WTC11 (cell line): ENCODE measurements at regions not wholly inside any gene's neighbourhood (a gene's known extent, or its start where the extent isn't known, plus 50 kb on each side); places are given as distances from the start of the nearest gene placed in this dataset.

Experiments used
- ATAC-seq: fragments of 200-7000 bp; cut with Tn5 transposase; 2 replicates; pipeline ENCODE4 v1.10.0; 2021; ENCODE audit warnings: mild to moderate bottlenecking, moderate library complexity
- CTCF ChIA-PET: fragments of 300-600 bp; sonication (Branson Sonifier 250); formaldehyde crosslinking; loops from one replicate; lab custom pipeline; 2021; ENCODE audit warnings: antibody characterized with exemption; lab: Charles Lee
- POLR2A ChIA-PET: fragments of 350-600 bp; sonication (Branson Sonifier 250); formaldehyde crosslinking; loops from one replicate; lab custom pipeline; 2021; ENCODE audit warnings: antibody characterized with exemption; lab: Charles Lee
- DNase-seq: peaks from one replicate; pipeline ENCODE4 v3.0.0; 2021; ENCODE audit warnings: low spot score
- H3K27ac Mint-ChIP-seq: 2 replicates; pipeline ENCODE4 v1.8.0; 2021; ENCODE audit warnings: mixed read lengths
- H3K27me3 Mint-ChIP-seq: 2 replicates; pipeline ENCODE4 v1.8.0; 2021; ENCODE audit warnings: low read depth, mild to moderate bottlenecking, moderate library complexity, mixed read lengths
- H3K36me3 Mint-ChIP-seq: 2 replicates; pipeline ENCODE4 v1.8.0; 2021; ENCODE audit warnings: mixed read lengths
- H3K4me1 Mint-ChIP-seq: 2 replicates; pipeline ENCODE4 v1.8.0; 2022; ENCODE audit warnings: mixed read lengths
- H3K4me3 Mint-ChIP-seq: 2 replicates; pipeline ENCODE4 v1.8.0; 2021; ENCODE audit warnings: mild to moderate bottlenecking, moderate library complexity, mixed read lengths
- H3K9me3 Mint-ChIP-seq: 2 replicates; pipeline ENCODE4 v1.8.0; 2021; ENCODE audit warnings: mixed read lengths
- ATF1 ChIP-seq: sonication (generic); formaldehyde crosslinking; IDR thresholded peaks from 2 replicates; pipeline ENCODE4 v1.8.1; 2023; ENCODE audit warnings: mild to moderate bottlenecking, moderate library complexity, missing genetic modification reagents
- ATF2 ChIP-seq: sonication (generic); formaldehyde crosslinking; IDR thresholded peaks from 2 replicates; pipeline ENCODE4 v1.8.1; 2022; ENCODE audit warnings: low read depth, missing genetic modification reagents, borderline replicate concordance
- ESRRA ChIP-seq: sonication (generic); formaldehyde crosslinking; IDR thresholded peaks from 2 replicates; pipeline ENCODE4 v1.8.1; 2022; ENCODE audit warnings: mild to moderate bottlenecking, missing genetic modification reagents, borderline replicate concordance
- HMGA2 ChIP-seq: fragments of 250-450 bp; sonication (Bioruptor Pico); IDR thresholded peaks from 2 replicates; pipeline ENCODE4 v1.4.0; 2021; ENCODE audit warnings: mild to moderate bottlenecking, moderate library complexity
- MXD4 ChIP-seq: fragments of 250-450 bp; sonication (Bioruptor Pico); IDR thresholded peaks from 2 replicates; pipeline ENCODE4 v1.8.0; 2021; ENCODE audit warnings: mild to moderate bottlenecking, moderate library complexity, borderline replicate concordance
- NR3C1 ChIP-seq: sonication (generic); formaldehyde crosslinking; conservative IDR thresholded peaks from 2 replicates; pipeline ENCODE4 v1.8.1; 2023; ENCODE audit warnings: low read depth, mild to moderate bottlenecking, missing genetic modification reagents
- SMAD3 ChIP-seq: sonication (generic); formaldehyde crosslinking; IDR thresholded peaks from 2 replicates; pipeline ENCODE4 v1.8.0; 2022; ENCODE audit warnings: missing genetic modification reagents, mild to moderate bottlenecking, borderline replicate concordance
- SP1 ChIP-seq: sonication (generic); formaldehyde crosslinking; conservative IDR thresholded peaks from 2 replicates; pipeline ENCODE4 v1.8.1; 2022; ENCODE audit warnings: missing genetic modification reagents
- STAT6 ChIP-seq: sonication (generic); formaldehyde crosslinking; conservative IDR thresholded peaks from 2 replicates; pipeline ENCODE4 v1.8.1; 2023; ENCODE audit warnings: mild to moderate bottlenecking, low read depth, missing genetic modification reagents, moderate library complexity
- TCF7 ChIP-seq: sonication (generic); formaldehyde crosslinking; IDR thresholded peaks from 2 replicates; pipeline ENCODE4 v1.8.0; 2022; ENCODE audit warnings: mild to moderate bottlenecking, low read depth, missing genetic modification reagents, moderate library complexity
- USF1 ChIP-seq: sonication (generic); formaldehyde crosslinking; IDR thresholded peaks from 2 replicates; pipeline ENCODE4 v1.8.0; 2022; ENCODE audit warnings: mild to moderate bottlenecking, missing genetic modification reagents
- ZBTB21 ChIP-seq: sonication (generic); formaldehyde crosslinking; IDR thresholded peaks from 2 replicates; pipeline ENCODE4 v1.8.1; 2023; ENCODE audit warnings: mild to moderate bottlenecking, missing genetic modification reagents, borderline replicate concordance
- ZNF263 ChIP-seq: sonication (generic); formaldehyde crosslinking; IDR thresholded peaks from 2 replicates; pipeline ENCODE4 v1.8.1; 2022; ENCODE audit warnings: low read depth, mild to moderate bottlenecking, moderate library complexity, missing genetic modification reagents
- ZSCAN18 ChIP-seq: fragments of 250-450 bp; sonication (Bioruptor Pico); IDR thresholded peaks from 2 replicates; pipeline ENCODE4 v2.1.2; 2022; ENCODE audit warnings: mild to moderate bottlenecking, moderate library complexity
- TF ChIP-seq, protein P1 (sequence below): sonication (generic); formaldehyde crosslinking; IDR thresholded peaks from 2 replicates; pipeline ENCODE4 v1.8.0; 2022; ENCODE audit warnings: mild to moderate bottlenecking, missing genetic modification reagents
- TF ChIP-seq, protein P2 (sequence below): fragments of 250-450 bp; sonication (Bioruptor Pico); IDR thresholded peaks from 2 replicates; pipeline ENCODE4 v1.9.0; 2021; ENCODE audit warnings: mild to moderate bottlenecking

- H3K4me1 Mint-ChIP-seq: peaks cover 15% of the 10 kb centered on the region
Observed at GRCh38 chr20:51281521-51281920, 258.6 kb upstream of the KCNG1 start.

GRCh38 chr20:51280047-51280446 lies 257.1 kb upstream of the KCNG1 start:
- CTCF ChIA-PET: no interaction called here
- H3K4me1 Mint-ChIP-seq: peaks cover 15% of the 10 kb centered on the region
- H3K27ac Mint-ChIP-seq: no peak overlapping the region
- TF ChIP-seq SMAD3 (CRISPR knock-in tag) (no peak), STAT6 (CRISPR knock-in tag) (no peak), SP1 (CRISPR knock-in tag) (no peak), ZSCAN18 (CRISPR knock-in tag) (no peak)
- peaks cover 4% of the 10 kb centered on the region; the same call in 1 of the 2 replicates for H3K27me3 Mint-ChIP-seq
- DNase-seq (no peak), ATAC-seq (no peak)
- H3K4me3 Mint-ChIP-seq: no peak overlapping the region
- peaks cover 27% of the 10 kb centered on the region for H3K9me3 Mint-ChIP-seq
- 0 out of 2 replicates have a peak, but pooled peaks cover 4% of the 10 kb centered on the region for H3K36me3 Mint-ChIP-seq
- POLR2A ChIA-PET: no interaction called here

More at GRCh38 chr20:51281521-51281920, 258.6 kb upstream of the KCNG1 start:
- H3K4me3 Mint-ChIP-seq: no peak overlapping the region
- no peak for ATAC-seq
- DNase-seq: no peak
- H3K27me3 Mint-ChIP-seq: peaks cover 4% of the 10 kb centered on the region; the same call in 1 of the 2 replicates
- ChIA-PET CTCF (no interaction called here), POLR2A (no interaction called here)
- peaks cover 27% of the 10 kb centered on the region for H3K9me3 Mint-ChIP-seq
- H3K36me3 Mint-ChIP-seq: 0 out of 2 replicates have a peak, but pooled peaks cover 4% of the 10 kb centered on the region
- no peak overlapping the region for H3K27ac Mint-ChIP-seq
- TF ChIP-seq TCF7: no peak
- no peak for TF ChIP-seq USF1 (CRISPR knock-in tag)
- TF ChIP-seq ATF2 (CRISPR knock-in tag): no peak
- TF ChIP-seq ZBTB21: no peak
- no peak for TF ChIP-seq MXD4

- Mint-ChIP-seq H3K27me3 (peaks cover 4% of the 10 kb centered on the region; the same call in 1 of the 2 replicates), H3K4me1 (peaks cover 6% of the 10 kb centered on the region), H3K4me3 (no peak overlapping the region), H3K36me3 (0 out of 2 replicates have a peak, but pooled peaks cover 4% of the 10 kb centered on the region), H3K27ac (no peak overlapping the region), H3K9me3 (peaks cover 22% of the 10 kb centered on the region)
- ChIA-PET POLR2A (no interaction called here), CTCF (interaction anchor here (1.3 kb wide), 1 partner anchor 290 kb away, joined by 6 read pairs; no protein-coding TSS in a partner anchor)
- DNase-seq (no peak), ATAC-seq (no peak)
- TF ChIP-seq ZNF263 (CRISPR knock-in tag) (no peak), ATF1 (CRISPR knock-in tag) (no peak), NR3C1 (no peak), ESRRA (no peak), HMGA2 (no peak)
- TF ChIP-seq, protein P1, sequence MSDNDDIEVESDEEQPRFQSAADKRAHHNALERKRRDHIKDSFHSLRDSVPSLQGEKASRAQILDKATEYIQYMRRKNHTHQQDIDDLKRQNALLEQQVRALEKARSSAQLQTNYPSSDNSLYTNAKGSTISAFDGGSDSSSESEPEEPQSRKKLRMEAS (CRISPR knock-in tag): no peak
- TF ChIP-seq, protein P2, sequence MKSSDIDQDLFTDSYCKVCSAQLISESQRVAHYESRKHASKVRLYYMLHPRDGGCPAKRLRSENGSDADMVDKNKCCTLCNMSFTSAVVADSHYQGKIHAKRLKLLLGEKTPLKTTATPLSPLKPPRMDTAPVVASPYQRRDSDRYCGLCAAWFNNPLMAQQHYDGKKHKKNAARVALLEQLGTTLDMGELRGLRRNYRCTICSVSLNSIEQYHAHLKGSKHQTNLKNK (CRISPR knock-in tag): no peak
Observed at GRCh38 chr20:51277961-51278360, 255.1 kb upstream of the KCNG1 start.
